AG09319 (cell line): ENCODE measurements at regions not wholly inside any gene's neighbourhood (a gene's known extent, or its start where the extent isn't known, plus 50 kb on each side); places are given as distances from the start of the nearest gene placed in this dataset.
"Not testable (repeated sequence)": the region's sequence is repeated elsewhere in the genome, so short reads cannot be mapped to it uniquely, and the experiment has no call there.

Experiments used
- DNase-seq: peaks from one replicate; pipeline ENCODE4 v3.0.0-alpha.2; 2010; ENCODE audit warnings: low read depth; ENCODE audit errors: extremely low read depth
- CTCF ChIP-seq: IDR thresholded peaks from 2 replicates; pipeline ENCODE4 v1.5.1; 2011; ENCODE audit warnings: low read depth, mild to moderate bottlenecking, inconsistent platforms, low read length, moderate library complexity

GRCh38 chr9:1879501-1879900 lies 135.6 kb upstream of the SMARCA2 start:
- TF ChIP-seq CTCF, result no peak

GRCh38 chr9:1880038-1880565 lies 135.0 kb upstream of the SMARCA2 start:
- no peak for TF ChIP-seq CTCF
- no peak for DNase-seq

More at GRCh38 chr9:1879501-1879900, 135.6 kb upstream of the SMARCA2 start:
- DNase-seq, result no peak

- no peak for DNase-seq
- TF ChIP-seq CTCF, result no peak
Observed at GRCh38 chr9:1881708-1882295, 133.3 kb upstream of the SMARCA2 start.

GRCh38 chr9:1882711-1883403 lies 132.3 kb upstream of the SMARCA2 start:
- DNase-seq, result no peak
- TF ChIP-seq CTCF, result no peak

GRCh38 chr9:1890201-1890600 lies 124.9 kb upstream of the SMARCA2 start:
- DNase-seq, result no peak

GRCh38 chr9:1890816-1891215 lies 124.3 kb upstream of the SMARCA2 start:
- no peak for TF ChIP-seq CTCF
- DNase-seq, result no peak

More at GRCh38 chr9:1890201-1890600, 124.9 kb upstream of the SMARCA2 start:
- TF ChIP-seq CTCF, result no peak

- not testable (repeated sequence) for DNase-seq
Observed at GRCh38 chr9:1903080-1903704, 112.0 kb upstream of the SMARCA2 start.
